ENCODE measurements at regions not wholly inside any gene's neighbourhood (a gene's known extent, or its start where the extent isn't known, plus 50 kb on each side); places are given as distances from the start of the nearest gene placed in this dataset.

GRCh38 chr15:35769656-35770055, 223.7 kb upstream of the DPH6 start:
- in situ Hi-C loops (cut with HindIII; ENCODE audit: extremely low pct_ligation_motif_present, low pct_unique_long_range_greater_than_20kb) = no loop called here
- no peak overlapping the region for H3K27ac ChIP-seq (ENCODE audit: extremely low read length, insufficient read depth, low read length)
- H3K4me2 ChIP-seq (ENCODE audit: low read depth, low read length) = no peak overlapping the region
- no peak overlapping the region for H3K4me3 ChIP-seq (replicated peaks in 1 of 3; ENCODE audit: insufficient read depth in 1 of 3, low read depth in 2 of 3, low read length in 3 of 3)
- H2AFZ ChIP-seq (ENCODE audit: low read length) = no peak overlapping the region
- no peak for DNase-seq (ENCODE audit: low spot score)
- no peaks in the 10 kb centered on the region for H4K20me1 ChIP-seq (ENCODE audit: insufficient read depth, low read length)
- TF ChIP-seq CREB1 (IDR thresholded peaks at IDR 0.05) = peak; percentile 16; the same call in 1 of the 2 replicates
- no peak for TF ChIP-seq CREB1 (CRISPR knock-in tag; IDR thresholded peaks at IDR 0.05)
- TF ChIP-seq ZNF263 (CRISPR knock-in tag; IDR thresholded peaks at IDR 0.05) = no peak
- no peak for ATAC-seq
- BruUV-seq (replicated peaks) = no TSS peak
- no peaks in the 10 kb centered on the region for H3K27me3 ChIP-seq (ENCODE audit: control insufficient read depth in 1 of 2, insufficient read depth in 2 of 2, low read length in 2 of 2)
- peaks cover 9% of the 10 kb centered on the region; the same call in 1 of the 2 replicates for H3K4me1 ChIP-seq (ENCODE audit: insufficient read depth, low read length)
- 10% methylated on average over 2 of the region's 2 CpGs for WGBS (ENCODE audit: low lambda C conversion rate)
- ChIA-PET POLR2A (no interaction called here), CTCF (ENCODE audit: low intra/inter-chr PET ratio, low total read pairs) (no interaction called here)
- FAIRE-seq = no peak
- H3K9me3 ChIP-seq (ENCODE audit: low read length) = no peaks in the 10 kb centered on the region
- intact Hi-C loops (cut with micrococcal nuclease; ENCODE audit: unreplicated experiment) = no loop called here
- no peak overlapping the region for H3K9ac ChIP-seq (ENCODE audit: insufficient read depth, low read depth, low read length)
- H3K79me2 ChIP-seq (ENCODE audit: insufficient read depth, low read length) = no peaks in the 10 kb centered on the region
- H3K36me3 ChIP-seq (replicated peaks in 1 of 2; ENCODE audit: control insufficient read depth in 1 of 2, insufficient read depth in 2 of 2, low read length in 2 of 2) = no peaks in the 10 kb centered on the region

GRCh38 chr15:35771746-35772442, 225.9 kb upstream of the DPH6 start:
- Histone ChIP-seq H4K20me1 (ENCODE audit: insufficient read depth, low read length) (no peaks in the 10 kb centered on the region), H3K4me3 (replicated peaks in 1 of 3; ENCODE audit: insufficient read depth in 1 of 3, low read depth in 2 of 3, low read length in 3 of 3) (no peak overlapping the region), H3K36me3 (replicated peaks in 1 of 2; ENCODE audit: control insufficient read depth in 1 of 2, insufficient read depth in 2 of 2, low read length in 2 of 2) (no peaks in the 10 kb centered on the region), H3K4me2 (ENCODE audit: low read depth, low read length) (no peak overlapping the region), H3K27ac (ENCODE audit: extremely low read length, insufficient read depth, low read length) (no peak overlapping the region), H3K4me1 (ENCODE audit: insufficient read depth, low read length) (no peaks in the 10 kb centered on the region), H3K9me3 (ENCODE audit: low read length) (no peaks in the 10 kb centered on the region), H3K9ac (ENCODE audit: insufficient read depth, low read depth, low read length) (no peak overlapping the region), H3K79me2 (ENCODE audit: insufficient read depth, low read length) (no peaks in the 10 kb centered on the region), H3K27me3 (ENCODE audit: control insufficient read depth in 1 of 2, insufficient read depth in 2 of 2, low read length in 2 of 2) (no peaks in the 10 kb centered on the region), H2AFZ (ENCODE audit: low read length) (no peak overlapping the region)
- no peak for DNase-seq (ENCODE audit: low spot score)
- no peak for FAIRE-seq
- intact Hi-C loops (cut with micrococcal nuclease; ENCODE audit: unreplicated experiment) (no loop called here), in situ Hi-C loops (cut with HindIII; ENCODE audit: extremely low pct_ligation_motif_present, low pct_unique_long_range_greater_than_20kb) (no loop called here)
- ATAC-seq = no peak
- WGBS (ENCODE audit: low lambda C conversion rate) = 3% methylated on average over 3 of the region's 5 CpGs
- BruUV-seq (replicated peaks) = no TSS peak
- ChIA-PET POLR2A (no interaction called here), CTCF (ENCODE audit: low intra/inter-chr PET ratio, low total read pairs) (no interaction called here)
- TF ChIP-seq ZNF674 (CRISPR knock-in tag; IDR thresholded peaks at IDR 0.05; ENCODE audit: low read depth) (no peak), ZNF577 (CRISPR knock-in tag; IDR thresholded peaks at IDR 0.05; ENCODE audit: borderline replicate concordance, low read depth) (no peak), ATF3 (CRISPR knock-in tag; IDR thresholded peaks at IDR 0.05) (no peak), HDAC2 (CRISPR knock-in tag; IDR thresholded peaks at IDR 0.05) (no peak), DRAP1 (CRISPR knock-in tag; IDR thresholded peaks at IDR 0.05) (no peak), ZFYVE20 (CRISPR knock-in tag; IDR thresholded peaks at IDR 0.05; ENCODE audit: borderline replicate concordance, low read depth) (no peak), ZNF563 (CRISPR knock-in tag; IDR thresholded peaks at IDR 0.05) (no peak), HOXA9 (CRISPR knock-in tag; IDR thresholded peaks at IDR 0.05; ENCODE audit: borderline replicate concordance) (no peak), ZNF484 (CRISPR knock-in tag; IDR thresholded peaks at IDR 0.05; ENCODE audit: borderline replicate concordance, low read depth) (no peak), POLR2AphosphoS5 (IDR thresholded peaks at IDR 0.05; ENCODE audit: low read depth, low read length) (no peak), ZNF501 (CRISPR knock-in tag; IDR thresholded peaks at IDR 0.05) (no peak), SRF (IDR thresholded peaks at IDR 0.05; ENCODE audit: low read depth, low read length) (no peak), ZNF7 (CRISPR knock-in tag; IDR thresholded peaks at IDR 0.05) (no peak), SP1 (IDR thresholded peaks at IDR 0.05) (no peak), SP1 (CRISPR knock-in tag; IDR thresholded peaks at IDR 0.05) (no peak), ZBTB43 (CRISPR knock-in tag; conservative IDR thresholded peaks at IDR 0.05) (no peak)

Measured in HepG2 (cell line).